ENCODE measurements at regions not wholly inside any gene's neighbourhood (a gene's known extent, or its start where the extent isn't known, plus 50 kb on each side); places are given as distances from the start of the nearest gene placed in this dataset.

GRCh38 chr21:15195768-15196167, 131.0 kb upstream of the NRIP1 start (continued):
- TF ChIP-seq, protein P1, sequence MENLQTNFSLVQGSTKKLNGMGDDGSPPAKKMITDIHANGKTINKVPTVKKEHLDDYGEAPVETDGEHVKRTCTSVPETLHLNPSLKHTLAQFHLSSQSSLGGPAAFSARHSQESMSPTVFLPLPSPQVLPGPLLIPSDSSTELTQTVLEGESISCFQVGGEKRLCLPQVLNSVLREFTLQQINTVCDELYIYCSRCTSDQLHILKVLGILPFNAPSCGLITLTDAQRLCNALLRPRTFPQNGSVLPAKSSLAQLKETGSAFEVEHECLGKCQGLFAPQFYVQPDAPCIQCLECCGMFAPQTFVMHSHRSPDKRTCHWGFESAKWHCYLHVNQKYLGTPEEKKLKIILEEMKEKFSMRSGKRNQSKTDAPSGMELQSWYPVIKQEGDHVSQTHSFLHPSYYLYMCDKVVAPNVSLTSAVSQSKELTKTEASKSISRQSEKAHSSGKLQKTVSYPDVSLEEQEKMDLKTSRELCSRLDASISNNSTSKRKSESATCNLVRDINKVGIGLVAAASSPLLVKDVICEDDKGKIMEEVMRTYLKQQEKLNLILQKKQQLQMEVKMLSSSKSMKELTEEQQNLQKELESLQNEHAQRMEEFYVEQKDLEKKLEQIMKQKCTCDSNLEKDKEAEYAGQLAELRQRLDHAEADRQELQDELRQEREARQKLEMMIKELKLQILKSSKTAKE (CRISPR knock-in tag; IDR thresholded peaks at IDR 0.05; ENCODE audit: borderline replicate concordance) = 0 out of 2 replicates have a peak, but pooled peaks have one; percentile 30
- TF ChIP-seq HNF4A (CRISPR knock-in tag; IDR thresholded peaks at IDR 0.05) (peak; percentile 97), KDM5B (CRISPR knock-in tag; IDR thresholded peaks at IDR 0.05; ENCODE audit: borderline replicate concordance) (no peak), ZFP36L1 (CRISPR knock-in tag; IDR thresholded peaks at IDR 0.05) (no peak), SYNCRIP (IDR thresholded peaks at IDR 0.05; ENCODE audit: insufficient read depth, low read depth, low read length) (no peak), WIZ (CRISPR knock-in tag; IDR thresholded peaks at IDR 0.05) (peak; percentile 70; the same call in 1 of the 2 replicates), NR2F6 (IDR thresholded peaks at IDR 0.05) (peak; percentile 84), NR2F6 (CRISPR knock-in tag; IDR thresholded peaks at IDR 0.05) (peak; percentile 91), ISL2 (CRISPR knock-in tag; IDR thresholded peaks at IDR 0.05) (peak; percentile 69; the same call in 1 of the 2 replicates), HNF1A (IDR thresholded peaks at IDR 0.05; ENCODE audit: low read depth) (0 out of 2 replicates have a peak, but pooled peaks have one; percentile 31), HNF1A (CRISPR knock-in tag; IDR thresholded peaks at IDR 0.05; ENCODE audit: borderline replicate concordance) (peak; percentile 24; the same call in 1 of the 2 replicates), PITX1 (CRISPR knock-in tag; IDR thresholded peaks at IDR 0.05) (0 out of 2 replicates have a peak, but pooled peaks have one; percentile 51), SALL1 (CRISPR knock-in tag; IDR thresholded peaks at IDR 0.05) (peak; percentile 86; the same call in 1 of the 2 replicates), ZSCAN25 (CRISPR knock-in tag; IDR thresholded peaks at IDR 0.05) (0 out of 2 replicates have a peak, but pooled peaks have one; percentile 13), SNAPC2 (CRISPR knock-in tag; IDR thresholded peaks at IDR 0.05) (0 out of 2 replicates have a peak, but pooled peaks have one; percentile 21), SPEN (CRISPR knock-in tag; IDR thresholded peaks at IDR 0.05; ENCODE audit: low read depth) (0 out of 2 replicates have a peak, but pooled peaks have one; percentile 51)
- TF ChIP-seq, protein P2, sequence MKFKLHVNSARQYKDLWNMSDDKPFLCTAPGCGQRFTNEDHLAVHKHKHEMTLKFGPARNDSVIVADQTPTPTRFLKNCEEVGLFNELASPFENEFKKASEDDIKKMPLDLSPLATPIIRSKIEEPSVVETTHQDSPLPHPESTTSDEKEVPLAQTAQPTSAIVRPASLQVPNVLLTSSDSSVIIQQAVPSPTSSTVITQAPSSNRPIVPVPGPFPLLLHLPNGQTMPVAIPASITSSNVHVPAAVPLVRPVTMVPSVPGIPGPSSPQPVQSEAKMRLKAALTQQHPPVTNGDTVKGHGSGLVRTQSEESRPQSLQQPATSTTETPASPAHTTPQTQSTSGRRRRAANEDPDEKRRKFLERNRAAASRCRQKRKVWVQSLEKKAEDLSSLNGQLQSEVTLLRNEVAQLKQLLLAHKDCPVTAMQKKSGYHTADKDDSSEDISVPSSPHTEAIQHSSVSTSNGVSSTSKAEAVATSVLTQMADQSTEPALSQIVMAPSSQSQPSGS (CRISPR knock-in tag; IDR thresholded peaks at IDR 0.05) = no peak; the same call in 1 of the 2 replicates
